ENCODE measurements at regions not wholly inside any gene's neighbourhood (a gene's known extent, or its start where the extent isn't known, plus 50 kb on each side); places are given as distances from the start of the nearest gene placed in this dataset.

DNA sequence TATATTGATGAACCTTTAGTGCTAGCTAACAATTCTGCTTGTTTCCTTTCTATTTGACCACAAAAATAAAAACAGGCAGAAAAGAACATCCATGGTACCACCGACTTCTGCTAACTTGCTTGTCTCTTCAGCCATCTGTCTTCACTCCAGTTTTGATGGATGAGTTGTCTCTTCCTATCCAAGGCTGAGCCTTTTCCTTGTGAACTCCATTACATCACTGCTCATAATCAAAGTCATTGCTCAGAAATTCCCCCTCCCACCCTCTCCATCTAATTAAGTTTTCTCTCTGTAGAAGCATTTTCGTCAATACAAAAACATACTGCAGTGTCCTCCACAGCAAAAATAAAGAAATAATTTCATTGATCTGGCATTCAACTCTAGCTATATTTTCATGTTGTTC, 184.4 kb downstream of the SPCS3 start:
- no peaks in the 10 kb centered on the region for H3K9me2 ChIP-seq (ENCODE audit: insufficient read depth)
- H3K36me3 ChIP-seq (ENCODE audit: control insufficient read depth in 1 of 2, insufficient read depth in 2 of 2, low read length in 2 of 2) = no peaks in the 10 kb centered on the region
- no peak for DNase-seq (ENCODE audit: low read depth, low spot score)
- ATAC-seq = no peak
- H3K9me3 ChIP-seq (ENCODE audit: control insufficient read depth in 1 of 2, insufficient read depth in 1 of 2, low read depth in 1 of 2, low read length in 2 of 2) = no peaks in the 10 kb centered on the region
- ChIA-PET CTCF (no interaction called here), POLR2A (no interaction called here), RAD21 (ENCODE audit: low non-redundant PET in 1 of 2, low total read pairs in 2 of 2, uncharacterized antibody in 2 of 2, unreplicated experiment in 2 of 2) (no interaction called here)
- no peak overlapping the region for H3K27ac ChIP-seq (ENCODE audit: low read depth, low read length)
- no TSS peak for BruUV-seq (replicated peaks)
- H3K4me3 ChIP-seq (replicated peaks in 1 of 2; ENCODE audit: low read depth in 1 of 2, low read length in 2 of 2) = no peak overlapping the region
- H3K4me2 ChIP-seq (ENCODE audit: low read length) = no peak overlapping the region
- intact Hi-C loops (cut with micrococcal nuclease) = no loop called here
- no peaks in the 10 kb centered on the region for H3K27me3 ChIP-seq (ENCODE audit: insufficient read depth, low read length)
- H3K79me2 ChIP-seq (ENCODE audit: insufficient read depth, low read length) = no peaks in the 10 kb centered on the region
- TF ChIP-seq RAD21 (IDR thresholded peaks at IDR 0.05; ENCODE audit: low read depth) (no peak), EZH2 (IDR thresholded peaks at IDR 0.05) (no peak), CEBPB (IDR thresholded peaks at IDR 0.05; ENCODE audit: low read depth) (no peak), TCF7L2 (IDR thresholded peaks at IDR 0.05; ENCODE audit: borderline replicate concordance, extremely low read depth, insufficient read depth, insufficient read length) (no peak), POLR2A (IDR thresholded peaks at IDR 0.05; ENCODE audit: borderline replicate concordance, extremely low read depth, insufficient read depth, insufficient read length) (no peak), JUND (IDR thresholded peaks at IDR 0.05) (no peak)
- H3K4me1 ChIP-seq (ENCODE audit: control insufficient read depth in 1 of 2, insufficient read depth in 2 of 2, low read length in 2 of 2) = peaks cover 4 to 5% of the 10 kb centered on the region in 2 experiments; a peak in 2 of 4 replicates
- H2AFZ ChIP-seq (ENCODE audit: low read depth, low read length, poor library complexity, severe bottlenecking) = no peak overlapping the region
- H3K9ac ChIP-seq (ENCODE audit: low read length) = no peak overlapping the region
- H4K20me1 ChIP-seq (ENCODE audit: insufficient read depth) = no peaks in the 10 kb centered on the region

DNA sequence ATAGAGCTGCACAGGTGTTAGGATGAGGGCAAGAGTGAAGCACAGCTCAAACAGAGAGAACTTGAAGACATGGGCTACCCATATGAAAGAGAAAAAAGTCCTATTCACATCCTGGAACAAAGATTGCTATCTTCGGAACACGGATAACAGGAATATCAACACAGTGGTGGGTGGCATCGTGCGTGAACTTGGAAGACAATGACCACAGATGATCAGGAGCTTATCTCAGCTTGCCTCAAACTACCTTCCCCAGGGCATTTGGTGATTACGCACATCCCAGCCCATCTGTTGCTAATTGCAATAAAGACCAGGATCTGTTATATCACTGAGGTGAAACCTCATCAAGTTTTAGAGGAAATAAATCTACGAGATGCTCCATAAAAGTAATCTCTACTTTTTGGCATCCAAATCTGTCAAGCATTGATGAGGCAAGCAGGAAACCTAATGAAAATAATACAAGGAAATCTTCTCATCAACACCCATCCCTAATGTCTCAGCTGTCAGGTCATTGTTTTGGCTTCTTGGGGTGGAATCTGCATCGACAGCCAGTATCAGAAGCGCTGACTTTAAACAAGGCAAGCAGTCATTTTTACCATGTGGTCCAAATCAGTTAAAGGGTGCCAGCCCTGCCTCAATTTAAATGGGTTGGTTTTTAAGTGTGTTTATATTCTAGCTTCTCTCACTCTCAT, 188.2 kb downstream of the SPCS3 start:
- Histone ChIP-seq H3K9ac (ENCODE audit: low read length) (no peak overlapping the region), H3K4me1 (ENCODE audit: control insufficient read depth in 1 of 2, insufficient read depth in 2 of 2, low read length in 2 of 2) (no peaks in the 10 kb centered on the region), H3K4me3 (replicated peaks in 1 of 2; ENCODE audit: low read depth in 1 of 2, low read length in 2 of 2) (no peak overlapping the region), H4K20me1 (ENCODE audit: insufficient read depth) (no peaks in the 10 kb centered on the region), H3K9me2 (ENCODE audit: insufficient read depth) (no peaks in the 10 kb centered on the region), H3K4me2 (ENCODE audit: low read length) (no peak overlapping the region), H3K27ac (ENCODE audit: low read depth, low read length) (no peak overlapping the region), H3K27me3 (ENCODE audit: insufficient read depth, low read length) (no peaks in the 10 kb centered on the region), H3K36me3 (ENCODE audit: control insufficient read depth in 1 of 2, insufficient read depth in 2 of 2, low read length in 2 of 2) (no peaks in the 10 kb centered on the region), H3K79me2 (ENCODE audit: insufficient read depth, low read length) (no peaks in the 10 kb centered on the region), H2AFZ (ENCODE audit: low read depth, low read length, poor library complexity, severe bottlenecking) (no peak overlapping the region), H3K9me3 (ENCODE audit: control insufficient read depth in 1 of 2, insufficient read depth in 1 of 2, low read depth in 1 of 2, low read length in 2 of 2) (no peaks in the 10 kb centered on the region)
- BruUV-seq (replicated peaks) = no TSS peak
- RAD21 ChIA-PET (ENCODE audit: low non-redundant PET in 1 of 2, low total read pairs in 2 of 2, uncharacterized antibody in 2 of 2, unreplicated experiment in 2 of 2) = no interaction called here
- CTCF ChIA-PET = no interaction called here
- ATAC-seq = no peak
- DNase-seq (ENCODE audit: low read depth, low spot score) = no peak
- intact Hi-C loops (cut with micrococcal nuclease) = no loop called here
- POLR2A ChIA-PET = no interaction called here
- TF ChIP-seq EGR1 (IDR thresholded peaks at IDR 0.05; ENCODE audit: low read depth) = no peak
- TF ChIP-seq, protein P1, sequence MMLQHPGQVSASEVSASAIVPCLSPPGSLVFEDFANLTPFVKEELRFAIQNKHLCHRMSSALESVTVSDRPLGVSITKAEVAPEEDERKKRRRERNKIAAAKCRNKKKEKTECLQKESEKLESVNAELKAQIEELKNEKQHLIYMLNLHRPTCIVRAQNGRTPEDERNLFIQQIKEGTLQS (IDR thresholded peaks at IDR 0.05) = no peak
- TF ChIP-seq, protein P2, sequence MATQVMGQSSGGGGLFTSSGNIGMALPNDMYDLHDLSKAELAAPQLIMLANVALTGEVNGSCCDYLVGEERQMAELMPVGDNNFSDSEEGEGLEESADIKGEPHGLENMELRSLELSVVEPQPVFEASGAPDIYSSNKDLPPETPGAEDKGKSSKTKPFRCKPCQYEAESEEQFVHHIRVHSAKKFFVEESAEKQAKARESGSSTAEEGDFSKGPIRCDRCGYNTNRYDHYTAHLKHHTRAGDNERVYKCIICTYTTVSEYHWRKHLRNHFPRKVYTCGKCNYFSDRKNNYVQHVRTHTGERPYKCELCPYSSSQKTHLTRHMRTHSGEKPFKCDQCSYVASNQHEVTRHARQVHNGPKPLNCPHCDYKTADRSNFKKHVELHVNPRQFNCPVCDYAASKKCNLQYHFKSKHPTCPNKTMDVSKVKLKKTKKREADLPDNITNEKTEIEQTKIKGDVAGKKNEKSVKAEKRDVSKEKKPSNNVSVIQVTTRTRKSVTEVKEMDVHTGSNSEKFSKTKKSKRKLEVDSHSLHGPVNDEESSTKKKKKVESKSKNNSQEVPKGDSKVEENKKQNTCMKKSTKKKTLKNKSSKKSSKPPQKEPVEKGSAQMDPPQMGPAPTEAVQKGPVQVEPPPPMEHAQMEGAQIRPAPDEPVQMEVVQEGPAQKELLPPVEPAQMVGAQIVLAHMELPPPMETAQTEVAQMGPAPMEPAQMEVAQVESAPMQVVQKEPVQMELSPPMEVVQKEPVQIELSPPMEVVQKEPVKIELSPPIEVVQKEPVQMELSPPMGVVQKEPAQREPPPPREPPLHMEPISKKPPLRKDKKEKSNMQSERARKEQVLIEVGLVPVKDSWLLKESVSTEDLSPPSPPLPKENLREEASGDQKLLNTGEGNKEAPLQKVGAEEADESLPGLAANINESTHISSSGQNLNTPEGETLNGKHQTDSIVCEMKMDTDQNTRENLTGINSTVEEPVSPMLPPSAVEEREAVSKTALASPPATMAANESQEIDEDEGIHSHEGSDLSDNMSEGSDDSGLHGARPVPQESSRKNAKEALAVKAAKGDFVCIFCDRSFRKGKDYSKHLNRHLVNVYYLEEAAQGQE (IDR thresholded peaks at IDR 0.05; ENCODE audit: low read depth) = no peak
- TF ChIP-seq, protein P3, sequence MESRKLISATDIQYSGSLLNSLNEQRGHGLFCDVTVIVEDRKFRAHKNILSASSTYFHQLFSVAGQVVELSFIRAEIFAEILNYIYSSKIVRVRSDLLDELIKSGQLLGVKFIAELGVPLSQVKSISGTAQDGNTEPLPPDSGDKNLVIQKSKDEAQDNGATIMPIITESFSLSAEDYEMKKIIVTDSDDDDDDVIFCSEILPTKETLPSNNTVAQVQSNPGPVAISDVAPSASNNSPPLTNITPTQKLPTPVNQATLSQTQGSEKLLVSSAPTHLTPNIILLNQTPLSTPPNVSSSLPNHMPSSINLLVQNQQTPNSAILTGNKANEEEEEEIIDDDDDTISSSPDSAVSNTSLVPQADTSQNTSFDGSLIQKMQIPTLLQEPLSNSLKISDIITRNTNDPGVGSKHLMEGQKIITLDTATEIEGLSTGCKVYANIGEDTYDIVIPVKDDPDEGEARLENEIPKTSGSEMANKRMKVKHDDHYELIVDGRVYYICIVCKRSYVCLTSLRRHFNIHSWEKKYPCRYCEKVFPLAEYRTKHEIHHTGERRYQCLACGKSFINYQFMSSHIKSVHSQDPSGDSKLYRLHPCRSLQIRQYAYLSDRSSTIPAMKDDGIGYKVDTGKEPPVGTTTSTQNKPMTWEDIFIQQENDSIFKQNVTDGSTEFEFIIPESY (IDR thresholded peaks at IDR 0.05; ENCODE audit: extremely low read depth, insufficient replicate concordance, low read length) = no peak
- no peak for TF ChIP-seq SP1 (IDR thresholded peaks at IDR 0.05; ENCODE audit: low read depth)
- no peak for TF ChIP-seq FOSL1 (IDR thresholded peaks at IDR 0.05; ENCODE audit: low read depth)
- no peak for TF ChIP-seq EZH2 (IDR thresholded peaks at IDR 0.05)
- no peak for TF ChIP-seq ELF1 (IDR thresholded peaks at IDR 0.05; ENCODE audit: borderline replicate concordance, low read depth)
